Upper lobe of left lung (tissue), 6 donors: ENCODE measurements at regions not wholly inside any gene's neighbourhood (a gene's known extent, or its start where the extent isn't known, plus 50 kb on each side); places are given as distances from the start of the nearest gene placed in this dataset.
"Not testable (repeated sequence)": the region's sequence is repeated elsewhere in the genome, so short reads cannot be mapped to it uniquely, and the experiment has no call there.

ENCODE experiments used
- ATAC-seq, 2 donors: fragments of 200-7000 bp; cut with Tn5 transposase; one replicate each; pipeline ENCODE4 v1.9.1; 2022; ENCODE audit warnings: mild to moderate bottlenecking in 2 of 2, moderate library complexity in 2 of 2; ENCODE audit not compliant: low FRiP score in 2 of 2
- DNase-seq, 2 donors: peaks; one replicate each; pipeline ENCODE4 v3.0.0-alpha.2; 2019 to 2020
- H3K27ac ChIP-seq, 4 donors: fragments of 200-600 bp; sonication (generic); one replicate each; pipeline ENCODE4 v1.5.1; 2016 to 2019
- H3K27me3 ChIP-seq, 4 donors: fragments of 200-600 bp; sonication (generic); one replicate each; pipeline ENCODE4 v1.5.1; 2017 to 2019
- H3K36me3 ChIP-seq, 4 donors: fragments of 200-600 bp; sonication (generic); one replicate each; pipeline ENCODE4 v1.5.1; 2016 to 2019
- H3K4me1 ChIP-seq, 4 donors: fragments of 200-600 bp; sonication (generic); one replicate each; pipeline ENCODE4 v1.5.1; 2018 to 2019
- H3K4me3 ChIP-seq, 4 donors: fragments of 200-600 bp; sonication (generic); one replicate each; pipeline ENCODE4 v1.5.1; 2017 to 2019; ENCODE audit warnings: mild to moderate bottlenecking in 2 of 4, moderate library complexity in 1 of 4
- H3K9me3 ChIP-seq, 4 donors: fragments of 200-600 bp; sonication (generic); one replicate each; pipeline ENCODE4 v1.5.1; 2018 to 2019
- CTCF ChIP-seq, 6 experiments: fragments of 450-650 bp in 4 of 6; fragments of 200-600 bp in 2 of 6; sonication (generic) in 2 of 6; IDR thresholded peaks; one replicate each; pipeline ENCODE4 v1.5.1; 2016 to 2019; ENCODE audit warnings: antibody characterized with exemption in 6 of 6
- EP300 ChIP-seq, 4 donors: sonication (generic); formaldehyde crosslinking; IDR thresholded peaks; one replicate each; pipeline ENCODE4 v1.5.1; 2017; ENCODE audit warnings: antibody characterized with exemption in 4 of 4, control low read depth in 2 of 4
- POLR2A ChIP-seq, 4 donors: fragments of 450-650 bp; IDR thresholded peaks; one replicate each; pipeline ENCODE4 v1.5.1; 2016 to 2017; ENCODE audit warnings: antibody characterized with exemption in 4 of 4, mild to moderate bottlenecking in 2 of 4
- POLR2AphosphoS5 ChIP-seq, 2 donors: sonication (generic); formaldehyde crosslinking; IDR thresholded peaks; one replicate each; pipeline ENCODE4 v1.5.1; 2017; ENCODE audit warnings: antibody characterized with exemption in 2 of 2
- WGBS, 2 donors: methylation state at CpG; one replicate each; pipeline ENCODE4 v1.1.5; 2017 to 2018; 5-methylcytosine and 5-hydroxymethylcytosine counted together
- donor health status: DM: no; HTN: no; CAD: no; lungs with moderate emphysema.
- donor health status: DM: no; HTN: yes; CAD: no; lungs with severe emphysema.

GRCh38 chr6:133787859-133788505 is 100.9 kb upstream of the TCF21 start:
- 59 to 61% methylated on average over 4 of the region's 4 CpGs for WGBS, 2 donors
- TF ChIP-seq EP300 (IDR thresholded peaks at IDR 0.05) (no peak), POLR2AphosphoS5 (IDR thresholded peaks at IDR 0.05) (no peak), CTCF (IDR thresholded peaks at IDR 0.05) (no peak), POLR2A (IDR thresholded peaks at IDR 0.05) (no peak)
- Histone ChIP-seq H3K9me3 (no peaks in the 10 kb centered on the region), H3K27ac (no peak overlapping the region), H3K4me3 (no peak overlapping the region), H3K27me3 (no peaks in the 10 kb centered on the region), H3K36me3 (no peaks in the 10 kb centered on the region), H3K4me1 (peaks cover 0 to 7% (median 0%) of the 10 kb centered on the region in 4 donors)
- ATAC-seq: no peak
- peak in 1 of 2 donors; percentile 33 for DNase-seq

- TF ChIP-seq EP300 (IDR thresholded peaks at IDR 0.05) (no peak), POLR2A (IDR thresholded peaks at IDR 0.05) (no peak), POLR2AphosphoS5 (IDR thresholded peaks at IDR 0.05) (no peak), CTCF (IDR thresholded peaks at IDR 0.05) (no peak)
- Histone ChIP-seq H3K27ac (no peak overlapping the region), H3K27me3 (no peaks in the 10 kb centered on the region), H3K4me3 (no peak overlapping the region), H3K36me3 (no peaks in the 10 kb centered on the region), H3K9me3 (no peaks in the 10 kb centered on the region), H3K4me1 (peaks cover 0 to 7% (median 0%) of the 10 kb centered on the region in 4 donors)
- 60 to 69% methylated on average over 3 of the region's 3 CpGs for WGBS, 2 donors
- ATAC-seq (no peak), DNase-seq (no peak)
Measured at GRCh38 chr6:133788556-133788955, 100.4 kb upstream of the TCF21 start.

- not testable (repeated sequence) for DNase-seq, H3K27ac ChIP-seq, H3K27me3 ChIP-seq, H3K9me3 ChIP-seq, H3K4me3 ChIP-seq, ATAC-seq, H3K4me1 ChIP-seq, H3K36me3 ChIP-seq
- 81 to 82% methylated on average over 1 of the region's 1 CpG for WGBS, 2 donors
Measured at GRCh38 chr6:133789449-133789848, 99.5 kb upstream of the TCF21 start.

- H3K36me3 ChIP-seq, H3K4me1 ChIP-seq: not testable (repeated sequence)
Measured at GRCh38 chr6:133790756-133791155, 98.2 kb upstream of the TCF21 start.

GRCh38 chr6:133795051-133795450 is 93.9 kb upstream of the TCF21 start:
- not testable (repeated sequence) for H3K9me3 ChIP-seq, H3K36me3 ChIP-seq, H3K27me3 ChIP-seq, H3K4me1 ChIP-seq, H3K4me3 ChIP-seq, H3K27ac ChIP-seq, DNase-seq, ATAC-seq
- 78 to 80% methylated on average over 2 of the region's 2 CpGs for WGBS, 2 donors

More at GRCh38 chr6:133790756-133791155, 98.2 kb upstream of the TCF21 start:
- not testable (repeated sequence) for DNase-seq, H3K9me3 ChIP-seq, ATAC-seq, H3K4me3 ChIP-seq, H3K27me3 ChIP-seq, H3K27ac ChIP-seq

GRCh38 chr6:133796235-133796634 is 92.7 kb upstream of the TCF21 start:
- DNase-seq (no peak), ATAC-seq (no peak)
- Histone ChIP-seq H3K4me3 (no peak overlapping the region), H3K36me3 (no peaks in the 10 kb centered on the region), H3K27ac (no peak overlapping the region), H3K9me3 (peaks cover 0 to 8% (median 6%) of the 10 kb centered on the region in 4 donors), H3K27me3 (no peaks in the 10 kb centered on the region), H3K4me1 (no peaks in the 10 kb centered on the region)
- TF ChIP-seq POLR2A (IDR thresholded peaks at IDR 0.05) (no peak), EP300 (IDR thresholded peaks at IDR 0.05) (no peak), POLR2AphosphoS5 (IDR thresholded peaks at IDR 0.05) (no peak), CTCF (IDR thresholded peaks at IDR 0.05) (no peak)
- WGBS, 2 donors: 54 to 64% methylated on average over 1 of the region's 1 CpG
